ENCODE measurements at regions not wholly inside any gene's neighbourhood (a gene's known extent, or its start where the extent isn't known, plus 50 kb on each side); places are given as distances from the start of the nearest gene placed in this dataset.

DNA sequence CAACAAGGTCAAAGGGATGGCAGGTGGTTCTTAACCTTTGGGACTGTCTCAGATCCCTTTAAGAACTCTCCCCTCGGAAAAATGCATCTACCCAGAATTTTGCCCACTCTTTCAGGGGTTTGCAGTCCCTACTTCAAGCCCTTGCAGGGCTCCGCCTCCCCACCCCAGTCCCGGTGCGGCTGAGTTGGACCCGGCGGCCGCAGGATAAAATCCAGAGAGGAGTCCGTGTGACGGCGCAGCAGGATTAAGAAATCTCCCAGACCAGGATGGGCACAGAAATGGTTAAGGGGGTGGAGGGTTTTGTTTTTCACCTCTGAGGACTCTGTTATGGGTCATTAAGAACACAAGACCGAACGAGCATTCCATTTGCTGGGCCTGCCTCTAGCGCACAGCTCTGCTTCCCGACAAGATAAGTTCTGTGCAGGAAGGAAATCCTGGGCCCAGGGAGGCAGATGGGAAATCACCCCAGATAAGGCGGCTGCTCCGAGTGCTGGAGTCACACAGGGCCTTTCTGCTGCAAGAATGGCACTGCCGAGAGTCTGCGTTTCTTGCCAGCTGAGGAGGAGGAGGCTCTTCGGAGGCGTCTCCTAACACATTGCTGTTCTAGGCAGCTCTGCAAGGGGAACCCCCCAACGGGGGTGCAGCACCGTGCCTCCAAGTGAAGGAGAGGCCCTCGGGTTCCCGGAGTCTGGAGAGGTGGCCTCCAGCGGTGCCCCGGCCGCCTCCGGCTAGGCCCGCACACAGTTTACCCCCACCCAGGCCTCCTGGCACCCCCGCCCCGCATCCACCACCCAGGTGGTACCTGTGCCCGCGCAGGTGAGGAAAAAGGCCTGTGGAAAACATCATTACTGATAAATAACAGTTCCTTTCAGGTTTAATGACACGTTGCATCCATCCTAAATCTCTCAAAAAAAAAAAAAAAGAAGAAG, 277.6 kb downstream of the BCOR start:
- H3K27ac ChIP-seq = peak overlapping the region; percentile 54; the same call in 1 of the 2 replicates
- TF ChIP-seq, protein P1, sequence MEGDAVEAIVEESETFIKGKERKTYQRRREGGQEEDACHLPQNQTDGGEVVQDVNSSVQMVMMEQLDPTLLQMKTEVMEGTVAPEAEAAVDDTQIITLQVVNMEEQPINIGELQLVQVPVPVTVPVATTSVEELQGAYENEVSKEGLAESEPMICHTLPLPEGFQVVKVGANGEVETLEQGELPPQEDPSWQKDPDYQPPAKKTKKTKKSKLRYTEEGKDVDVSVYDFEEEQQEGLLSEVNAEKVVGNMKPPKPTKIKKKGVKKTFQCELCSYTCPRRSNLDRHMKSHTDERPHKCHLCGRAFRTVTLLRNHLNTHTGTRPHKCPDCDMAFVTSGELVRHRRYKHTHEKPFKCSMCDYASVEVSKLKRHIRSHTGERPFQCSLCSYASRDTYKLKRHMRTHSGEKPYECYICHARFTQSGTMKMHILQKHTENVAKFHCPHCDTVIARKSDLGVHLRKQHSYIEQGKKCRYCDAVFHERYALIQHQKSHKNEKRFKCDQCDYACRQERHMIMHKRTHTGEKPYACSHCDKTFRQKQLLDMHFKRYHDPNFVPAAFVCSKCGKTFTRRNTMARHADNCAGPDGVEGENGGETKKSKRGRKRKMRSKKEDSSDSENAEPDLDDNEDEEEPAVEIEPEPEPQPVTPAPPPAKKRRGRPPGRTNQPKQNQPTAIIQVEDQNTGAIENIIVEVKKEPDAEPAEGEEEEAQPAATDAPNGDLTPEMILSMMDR (conservative IDR thresholded peaks at IDR 0.05) = no peak

DNA sequence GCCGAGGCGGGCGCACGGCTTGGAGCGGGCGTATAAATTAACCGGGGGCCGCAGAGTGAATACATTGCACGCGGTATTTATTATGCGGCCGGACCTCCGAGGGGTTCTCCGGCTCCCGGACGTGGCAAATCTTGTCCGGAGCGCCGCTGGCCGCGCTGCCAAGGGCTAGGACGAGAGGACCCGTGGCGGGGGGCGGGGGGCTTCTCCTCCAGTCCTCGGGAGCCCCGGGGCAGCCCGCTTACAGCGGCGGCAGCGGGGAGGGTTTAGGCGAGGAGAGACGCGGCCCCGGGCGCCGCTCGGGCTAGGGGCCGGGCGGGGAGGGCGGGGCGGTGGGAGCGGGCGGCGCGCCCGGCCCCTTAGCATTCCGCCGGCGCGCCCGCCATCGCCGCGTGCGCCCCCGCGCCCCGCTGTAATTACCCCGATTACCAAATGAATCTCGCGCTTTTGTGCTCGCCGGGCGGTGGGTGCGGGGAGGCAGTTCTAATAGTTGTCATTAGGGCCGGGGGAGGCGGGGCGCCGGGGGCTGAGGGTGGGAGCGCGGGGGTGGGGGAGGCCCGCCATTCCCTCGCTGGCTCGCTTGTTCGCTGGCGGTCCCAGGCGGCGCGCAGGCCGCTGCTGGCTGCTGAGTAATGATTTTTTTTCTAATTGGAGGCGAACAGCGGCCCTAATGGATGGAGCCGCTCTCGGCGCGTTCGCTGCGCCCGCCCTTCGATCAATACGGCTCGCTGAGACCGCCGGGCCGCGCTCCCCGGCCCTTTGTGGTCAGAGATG, 276.6 kb downstream of the BCOR start:
- peak overlapping the region; percentile 54; the same call in 1 of the 2 replicates for H3K27ac ChIP-seq
- TF ChIP-seq, protein P1 (conservative IDR thresholded peaks at IDR 0.05) = no peak

- TF ChIP-seq, protein P1 (conservative IDR thresholded peaks at IDR 0.05) = no peak
- H3K27ac ChIP-seq = no peak overlapping the region
Observed at GRCh38 chrX:39821709-39822095, 276.1 kb downstream of the BCOR start.

DNA sequence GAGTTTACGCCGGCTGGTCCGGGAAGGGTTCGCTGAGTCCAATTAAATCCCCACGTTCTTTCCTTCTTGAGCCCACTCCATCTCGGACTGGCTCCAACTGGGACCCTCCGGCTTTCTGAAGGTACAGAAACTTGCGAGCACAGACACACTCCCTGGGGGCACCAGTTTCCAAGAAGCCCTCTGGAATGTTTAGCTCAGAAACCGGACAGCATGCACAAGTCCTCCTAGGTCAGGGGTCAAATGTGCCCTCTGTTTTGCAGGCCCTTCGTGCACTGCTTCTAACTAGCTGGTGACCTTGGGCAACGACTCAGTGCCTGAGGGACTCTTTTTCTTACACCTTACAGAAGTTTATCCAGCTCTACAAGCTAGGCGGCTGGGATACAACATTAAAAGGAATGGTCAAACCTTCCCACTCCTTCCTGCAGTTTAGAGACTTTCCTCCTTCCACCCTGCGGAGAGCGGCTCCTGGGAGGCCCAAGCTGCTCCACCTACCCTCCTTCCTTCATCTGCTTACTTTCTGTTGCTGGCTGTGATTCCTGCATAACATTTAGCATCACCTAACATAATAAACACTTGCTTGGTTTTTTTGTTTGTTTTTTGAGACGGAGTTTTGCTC, 275.5 kb downstream of the BCOR start:
- no peak overlapping the region for H3K27ac ChIP-seq
- TF ChIP-seq, protein P1 (conservative IDR thresholded peaks at IDR 0.05) = no peak

DNA sequence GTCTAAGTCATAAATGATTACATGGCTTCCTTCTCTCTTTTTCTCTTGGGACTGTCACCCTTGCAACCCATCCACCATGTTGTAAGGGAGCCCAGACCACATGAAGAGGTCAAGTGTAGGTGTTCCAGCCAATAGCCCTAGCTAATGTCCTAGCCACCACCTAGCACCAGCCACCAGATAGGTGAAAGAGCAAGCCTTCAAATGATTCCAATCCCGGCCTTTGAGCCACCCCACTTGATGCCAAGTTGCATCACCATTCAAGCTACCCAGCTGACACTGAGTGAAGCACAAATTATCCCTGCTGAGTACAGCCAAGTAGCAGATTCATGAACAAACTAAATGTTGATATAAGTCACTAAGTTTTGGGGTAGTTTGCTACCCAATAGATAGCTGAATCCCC, 274.3 kb downstream of the BCOR start:
- H3K27ac ChIP-seq = no peak overlapping the region
- TF ChIP-seq, protein P1 (conservative IDR thresholded peaks at IDR 0.05) = no peak

- H3K27ac ChIP-seq = no peak overlapping the region
- TF ChIP-seq, protein P1 (conservative IDR thresholded peaks at IDR 0.05) = no peak
Observed at GRCh38 chrX:39823854-39824253, 273.9 kb downstream of the BCOR start.

Measured in VCaP (cell line).